G401 (cell line): ENCODE measurements at regions not wholly inside any gene's neighbourhood (a gene's known extent, or its start where the extent isn't known, plus 50 kb on each side); places are given as distances from the start of the nearest gene placed in this dataset.
A peak's percentile ranks its signal among the peaks of the same experiment; 100 is the strongest.
"Not testable (repeated sequence)": the region's sequence is repeated elsewhere in the genome, so short reads cannot be mapped to it uniquely, and the experiment has no call there.

Experiments used
- DNase-seq: peaks from one replicate; pipeline ENCODE4 v3.0.0-alpha.2; 2015; ENCODE audit warnings: low spot score
- in situ Hi-C: cut with HindIII; loops from 2 replicates; pipeline ENCODE4 v1.10.0; 2016; ENCODE audit warnings: low sequenced_read_pairs, mixed read lengths

- DNase-seq, result peak; percentile 87
- in situ Hi-C loops, result no loop called here
Observed at GRCh38 chr12:78330131-78330530, 499.4 kb downstream of the NAV3 start.

DNA sequence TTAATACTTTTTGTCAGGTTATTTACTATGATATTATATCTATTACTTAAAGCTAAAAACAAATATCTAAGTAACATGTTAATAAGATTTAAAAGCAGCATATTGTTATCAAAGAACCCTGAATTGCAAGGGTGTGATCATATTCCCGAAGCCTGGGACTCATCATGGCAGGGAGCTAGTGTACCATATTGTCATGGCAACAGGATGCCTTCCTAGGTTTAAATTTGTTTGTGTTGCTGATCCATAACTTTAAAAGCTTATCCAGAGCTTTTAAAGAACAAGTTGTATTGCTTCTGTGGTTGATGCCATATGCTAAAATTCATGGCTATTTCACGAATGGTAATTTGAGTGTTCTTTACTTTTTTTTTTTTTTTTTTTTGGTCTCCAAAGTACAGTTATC lies 500.5 kb downstream of the NAV3 start:
- in situ Hi-C loops, result no loop called here
- peak; percentile 45 for DNase-seq

- peak; percentile 44 for DNase-seq
- in situ Hi-C loops, result no loop called here
Observed at GRCh38 chr12:78331753-78332152, 501.1 kb downstream of the NAV3 start.

GRCh38 chr12:78338054-78338785 lies 507.5 kb downstream of the NAV3 start:
- no peak for DNase-seq
- in situ Hi-C loops, result no loop called here

- no peak for DNase-seq
- in situ Hi-C loops, result no loop called here
Observed at GRCh38 chr12:78340406-78340805, 509.7 kb downstream of the NAV3 start.

GRCh38 chr12:78343657-78344056 lies 513.0 kb downstream of the NAV3 start:
- DNase-seq, result no peak
- in situ Hi-C loops, result no loop called here

DNA sequence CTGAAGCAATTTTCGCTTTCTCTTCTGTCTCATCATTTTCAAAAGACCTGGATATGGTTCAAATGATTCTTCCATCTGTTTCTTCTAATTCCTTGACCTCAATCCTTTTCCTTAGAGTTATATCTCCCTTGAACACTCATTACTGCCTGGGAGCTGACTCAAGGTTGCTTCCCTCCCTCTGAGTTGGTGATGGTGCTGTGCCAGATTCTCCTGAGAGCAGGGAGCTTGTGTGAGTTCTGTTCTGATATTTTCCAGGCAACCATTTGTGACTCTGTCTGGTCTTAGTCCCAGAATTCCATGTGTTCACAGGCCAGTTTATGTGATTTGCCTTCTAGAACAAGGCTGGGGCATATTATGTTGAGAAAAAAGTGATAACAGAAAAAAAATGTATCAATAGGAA lies 505.1 kb upstream of the SYT1 start:
- DNase-seq, result peak; percentile 94
- in situ Hi-C loops, result no loop called here

- DNase-seq, result no peak
- in situ Hi-C loops, result no loop called here
Observed at GRCh38 chr12:78361683-78362082, 502.9 kb upstream of the SYT1 start.

- no peak for DNase-seq
- in situ Hi-C loops, result no loop called here
Observed at GRCh38 chr12:78371284-78371683, 493.3 kb upstream of the SYT1 start.

- peak; percentile 91 for DNase-seq
- in situ Hi-C loops, result no loop called here
Observed at GRCh38 chr12:78375461-78375860, 489.1 kb upstream of the SYT1 start.

GRCh38 chr12:78376257-78376656 lies 488.3 kb upstream of the SYT1 start:
- no peak for DNase-seq
- in situ Hi-C loops, result no loop called here

- in situ Hi-C loops, result not testable (repeated sequence)
Observed at GRCh38 chr12:78379065-78379464, 485.5 kb upstream of the SYT1 start.

GRCh38 chr12:78383414-78383813 lies 481.2 kb upstream of the SYT1 start:
- in situ Hi-C loops, result no loop called here

More at GRCh38 chr12:78379065-78379464, 485.5 kb upstream of the SYT1 start:
- DNase-seq, result not testable (repeated sequence)

GRCh38 chr12:78384541-78384940 lies 480.0 kb upstream of the SYT1 start:
- in situ Hi-C loops, result no loop called here

More at GRCh38 chr12:78383414-78383813, 481.2 kb upstream of the SYT1 start:
- DNase-seq, result no peak

GRCh38 chr12:78385541-78385940 lies 479.0 kb upstream of the SYT1 start:
- in situ Hi-C loops, result no loop called here
- DNase-seq, result no peak

More at GRCh38 chr12:78384541-78384940, 480.0 kb upstream of the SYT1 start:
- DNase-seq, result no peak

- DNase-seq, result peak; percentile 92
- in situ Hi-C loops, result no loop called here
Observed at GRCh38 chr12:78386871-78387270, 477.7 kb upstream of the SYT1 start.

DNA sequence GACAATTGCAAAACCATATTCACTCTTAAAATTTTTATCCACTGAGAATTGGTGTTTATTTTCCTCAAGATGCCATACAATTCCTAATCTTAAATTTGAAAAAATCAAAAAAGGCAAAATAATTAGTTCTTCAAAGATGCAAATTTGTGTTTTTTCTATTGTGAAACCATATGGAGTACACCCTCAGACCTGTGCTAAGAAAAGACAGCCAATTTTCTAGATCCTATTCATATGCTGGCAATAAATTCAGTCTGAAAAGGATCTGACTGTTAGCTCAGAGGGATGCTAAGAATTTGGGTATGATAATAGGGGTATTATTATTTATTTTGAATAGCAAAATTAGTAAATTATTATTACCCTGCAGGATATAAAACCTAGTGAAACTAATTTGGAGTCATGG lies 476.9 kb upstream of the SYT1 start:
- in situ Hi-C loops, result no loop called here
- peak; percentile 73 for DNase-seq

DNA sequence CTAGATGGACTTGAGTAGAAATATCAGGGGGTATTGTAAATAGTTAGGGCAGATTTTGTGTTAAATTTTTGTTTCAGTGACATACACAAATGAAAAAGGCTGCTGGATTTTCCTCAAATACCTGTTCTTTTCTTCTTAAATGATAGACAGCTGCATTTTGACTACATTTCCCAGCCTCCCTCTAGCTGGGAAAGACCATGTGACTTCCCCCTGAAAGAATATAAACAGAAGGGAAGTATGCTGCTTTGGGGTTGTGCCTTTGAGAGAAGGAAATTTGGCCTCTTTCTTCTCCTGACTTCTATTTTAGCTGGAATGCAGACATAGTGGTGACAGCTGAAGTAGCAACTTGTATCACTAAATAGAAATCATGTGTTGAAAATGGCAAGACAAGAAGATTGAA lies 476.1 kb upstream of the SYT1 start:
- in situ Hi-C loops, result no loop called here

GRCh38 chr12:78390920-78391319 lies 473.7 kb upstream of the SYT1 start:
- in situ Hi-C loops, result no loop called here
- no peak for DNase-seq

More for the DNA sequence above, 476.1 kb upstream of the SYT1 start:
- DNase-seq, result no peak

GRCh38 chr12:78392918-78393317 lies 471.7 kb upstream of the SYT1 start:
- in situ Hi-C loops, result no loop called here
- DNase-seq, result peak; percentile 88

- peak; percentile 25 for DNase-seq
- in situ Hi-C loops, result no loop called here
Observed at GRCh38 chr12:78395961-78396360, 468.6 kb upstream of the SYT1 start.
